ENCODE measurements at regions not wholly inside any gene's neighbourhood (a gene's known extent, or its start where the extent isn't known, plus 50 kb on each side); places are given as distances from the start of the nearest gene placed in this dataset.

- TF ChIP-seq FOXJ3 (CRISPR knock-in tag; IDR thresholded peaks at IDR 0.05) (no peak), CTCF (IDR thresholded peaks at IDR 0.05 in 2 of 3, conservative IDR thresholded peaks at IDR 0.05 in 1 of 3; ENCODE audit: insufficient read depth in 2 of 3, low read depth in 1 of 3, low read length in 3 of 3) (no peak), TAF1 (IDR thresholded peaks at IDR 0.05; ENCODE audit: control insufficient read depth, extremely low read depth, insufficient read depth, low read length, severe bottlenecking) (no peak), PREB (CRISPR knock-in tag; IDR thresholded peaks at IDR 0.05) (no peak), SIN3A (IDR thresholded peaks at IDR 0.05; ENCODE audit: borderline replicate concordance in 2 of 2, control insufficient read depth in 1 of 2, low read depth in 2 of 2, low read length in 2 of 2) (no peak), EZH2 (IDR thresholded peaks at IDR 0.05; ENCODE audit: borderline replicate concordance, low read depth, low read length) (no peak), JUN (IDR thresholded peaks at IDR 0.05; ENCODE audit: borderline replicate concordance, low read depth, low read length) (no peak), JUN (CRISPR knock-in tag; IDR thresholded peaks at IDR 0.05; ENCODE audit: borderline replicate concordance) (no peak), ZNF384 (IDR thresholded peaks at IDR 0.05; ENCODE audit: low read depth, low read length) (no peak), FOXK2 (conservative IDR thresholded peaks at IDR 0.05 in 1 of 2, IDR thresholded peaks at IDR 0.05 in 1 of 2; ENCODE audit: low read depth in 2 of 2) (no peak)
Measured at GRCh38 chr6:168189200-168190013, 110.4 kb upstream of the FRMD1 start.
